Peyer's patch (tissue), 4 donors: ENCODE measurements at regions not wholly inside any gene's neighbourhood (a gene's known extent, or its start where the extent isn't known, plus 50 kb on each side); places are given as distances from the start of the nearest gene placed in this dataset.

Source experiments
- CTCF ChIP-seq, 6 experiments: fragments of 450-650 bp in 4 of 6; fragments of 200-600 bp in 2 of 6; sonication (generic) in 1 of 6; IDR thresholded peaks; one replicate each; pipeline ENCODE4 v1.5.1; 2017 to 2019; ENCODE audit warnings: antibody characterized with exemption in 6 of 6, mild to moderate bottlenecking in 3 of 6, moderate library complexity in 1 of 6
- POLR2A ChIP-seq, 2 donors: fragments of 450-650 bp; IDR thresholded peaks; one replicate each; pipeline ENCODE4 v1.5.1; 2017; ENCODE audit warnings: antibody characterized with exemption in 2 of 2, mild to moderate bottlenecking in 2 of 2, moderate library complexity in 2 of 2

GRCh38 chr13:80166352-80166751, 174.6 kb downstream of the SPRY2 start:
- TF ChIP-seq CTCF (IDR thresholded peaks at IDR 0.05) (no peak), POLR2A (IDR thresholded peaks at IDR 0.05) (no peak)
